ENCODE measurements at regions not wholly inside any gene's neighbourhood (a gene's known extent, or its start where the extent isn't known, plus 50 kb on each side); places are given as distances from the start of the nearest gene placed in this dataset.

DNA sequence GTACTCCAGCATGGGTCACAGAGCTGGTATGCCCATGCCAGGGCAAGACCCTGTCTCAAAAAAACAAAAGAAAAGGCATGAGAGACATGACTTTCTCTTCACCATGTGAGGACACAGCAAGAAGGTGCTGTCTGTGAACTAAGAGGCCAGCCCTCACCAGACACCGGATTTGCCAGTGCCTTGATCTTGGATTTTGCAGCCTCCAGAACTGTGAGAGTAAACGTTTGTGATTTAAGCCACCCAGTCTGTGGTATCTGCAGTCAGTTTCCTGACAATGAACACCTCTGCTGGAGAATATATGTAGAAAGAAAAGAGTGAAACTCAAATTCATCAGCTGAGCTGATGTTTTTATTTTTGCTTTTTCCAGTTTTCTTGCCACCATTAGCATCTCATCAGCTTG is 166.3 kb upstream of the RAB4A start:
- no peaks in the 10 kb centered on the region for H3K9me3 Mint-ChIP-seq
- H3K4me1 Mint-ChIP-seq, result no peaks in the 10 kb centered on the region
- DNase-seq (ENCODE audit: low spot score in 2 of 2) (no peak), ATAC-seq (ENCODE audit: low read depth) (no peak)
- no peak overlapping the region for H3K4me3 Mint-ChIP-seq
- H3K27ac Mint-ChIP-seq, result no peak overlapping the region
- H3K27me3 Mint-ChIP-seq, result peaks cover 17% of the 10 kb centered on the region
- no peaks in the 10 kb centered on the region for H3K36me3 Mint-ChIP-seq

GRCh38 chr1:229105109-229105508 is 165.8 kb upstream of the RAB4A start:
- Mint-ChIP-seq H3K36me3 (no peaks in the 10 kb centered on the region), H3K4me3 (no peak overlapping the region), H3K27me3 (peaks cover 17% of the 10 kb centered on the region), H3K27ac (no peak overlapping the region), H3K9me3 (no peaks in the 10 kb centered on the region), H3K4me1 (no peaks in the 10 kb centered on the region)
- DNase-seq (ENCODE audit: low spot score in 2 of 2) (no peak), ATAC-seq (ENCODE audit: low read depth) (no peak)

DNA sequence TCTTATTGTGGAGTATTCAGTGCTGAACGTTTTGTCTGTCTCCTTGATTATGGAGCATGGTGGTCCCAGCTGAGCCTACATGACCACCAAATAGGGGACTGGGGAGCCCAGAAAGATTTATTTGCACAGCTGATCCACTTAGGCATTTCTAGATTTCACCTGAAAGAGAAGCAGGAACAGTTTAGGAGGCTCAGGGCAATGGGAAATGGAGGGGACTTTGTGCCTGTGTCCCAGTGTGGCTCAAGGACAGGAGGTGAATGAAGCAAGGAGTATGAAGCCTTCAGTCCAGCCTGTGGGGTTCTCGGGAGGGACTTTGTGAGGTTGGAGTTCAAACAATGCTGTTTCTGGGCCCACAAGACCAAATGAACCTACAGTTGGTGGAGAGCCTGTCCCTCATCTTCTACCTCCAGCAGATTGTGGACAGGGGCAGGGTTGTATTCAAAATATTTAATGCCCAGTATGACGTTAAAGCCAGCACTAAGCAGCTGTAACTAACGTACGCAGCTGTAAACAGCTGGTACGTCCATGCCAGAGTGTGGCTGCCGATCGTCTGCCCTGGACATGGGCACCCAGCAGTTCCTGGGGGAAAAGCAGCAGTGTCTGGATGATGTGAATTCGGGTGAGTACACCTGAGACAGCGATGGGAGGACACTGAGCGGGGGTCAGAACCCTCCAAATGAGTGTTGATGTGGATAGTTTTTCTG is 164.9 kb upstream of the RAB4A start:
- Mint-ChIP-seq H3K36me3 (no peaks in the 10 kb centered on the region), H3K4me3 (no peak overlapping the region), H3K27ac (no peak overlapping the region), H3K9me3 (no peaks in the 10 kb centered on the region), H3K27me3 (peaks cover 16% of the 10 kb centered on the region), H3K4me1 (no peaks in the 10 kb centered on the region)
- DNase-seq (ENCODE audit: low spot score in 2 of 2) (no peak), ATAC-seq (ENCODE audit: low read depth) (no peak)

- Mint-ChIP-seq H3K27me3 (peaks cover 14% of the 10 kb centered on the region), H3K9me3 (no peaks in the 10 kb centered on the region), H3K4me3 (no peak overlapping the region), H3K27ac (no peak overlapping the region), H3K36me3 (no peaks in the 10 kb centered on the region), H3K4me1 (no peaks in the 10 kb centered on the region)
- DNase-seq (ENCODE audit: low spot score in 2 of 2) (no peak), ATAC-seq (ENCODE audit: low read depth) (no peak)
Measured at GRCh38 chr1:229106526-229107125, 164.3 kb upstream of the RAB4A start.

GRCh38 chr1:229107304-229107815 is 163.6 kb upstream of the RAB4A start:
- Mint-ChIP-seq H3K4me3 (no peak overlapping the region), H3K4me1 (no peaks in the 10 kb centered on the region), H3K36me3 (no peaks in the 10 kb centered on the region), H3K27ac (no peak overlapping the region), H3K27me3 (peaks cover 13% of the 10 kb centered on the region), H3K9me3 (no peaks in the 10 kb centered on the region)
- DNase-seq (ENCODE audit: low spot score in 2 of 2) (no peak), ATAC-seq (ENCODE audit: low read depth) (no peak)

DNA sequence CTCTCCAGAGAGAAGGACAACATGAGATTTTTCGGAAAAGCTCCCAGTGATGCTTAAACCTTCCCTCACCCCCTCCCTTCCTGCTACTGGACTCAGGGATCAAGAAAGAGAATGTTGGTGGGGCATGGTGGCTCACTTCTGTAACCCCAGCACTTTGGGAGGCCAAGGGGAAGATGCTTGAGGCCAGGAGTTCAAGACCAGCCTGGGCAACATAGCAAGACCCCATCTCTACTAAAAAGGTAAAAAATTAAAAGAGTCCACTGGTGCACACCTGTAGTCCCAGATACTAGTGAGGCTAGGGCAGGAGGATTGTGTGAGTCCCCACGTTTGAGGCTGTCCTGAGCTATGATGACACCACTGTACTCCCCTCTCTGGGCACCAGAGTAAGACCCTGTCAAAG is 162.9 kb upstream of the RAB4A start:
- ATAC-seq (ENCODE audit: low read depth), result no peak

DNA sequence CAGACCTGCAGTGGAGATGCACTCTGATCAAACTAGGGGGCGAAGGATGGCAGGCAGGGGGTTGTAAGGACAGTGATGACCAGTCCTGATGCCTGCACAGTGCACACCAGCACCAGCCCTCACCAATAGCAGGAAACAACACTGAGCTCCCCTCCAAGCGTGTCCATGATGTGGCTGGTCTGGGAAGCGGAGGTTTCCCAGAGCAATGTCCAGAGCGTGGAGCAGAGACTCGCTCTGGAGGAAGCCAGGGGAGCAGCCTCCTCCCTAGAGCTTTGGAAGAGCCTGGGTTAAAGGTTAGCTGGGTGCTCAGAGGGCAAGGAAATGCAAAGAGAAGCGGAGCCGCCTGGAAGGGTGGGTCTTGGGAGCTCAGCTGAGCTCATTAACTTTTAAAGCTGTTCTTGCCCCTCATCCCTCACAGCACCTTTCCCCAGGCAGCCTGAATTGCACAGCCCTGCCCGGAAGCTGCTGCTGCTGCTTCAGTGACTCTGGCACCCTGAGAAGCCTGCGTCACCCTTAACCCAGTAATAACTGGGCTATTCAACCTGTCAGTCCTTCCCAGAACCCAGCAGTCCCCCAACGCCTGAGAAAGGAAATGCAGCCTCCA is 162.2 kb upstream of the RAB4A start:
- ATAC-seq (ENCODE audit: low read depth), result no peak
- H3K27me3 Mint-ChIP-seq, result peaks cover 11% of the 10 kb centered on the region
- no peaks in the 10 kb centered on the region for H3K36me3 Mint-ChIP-seq
- no peaks in the 10 kb centered on the region for H3K4me1 Mint-ChIP-seq
- no peaks in the 10 kb centered on the region for H3K9me3 Mint-ChIP-seq
- no peak overlapping the region for H3K4me3 Mint-ChIP-seq
- DNase-seq (ENCODE audit: low spot score in 2 of 2), result no peak
- H3K27ac Mint-ChIP-seq, result no peak overlapping the region

More for the DNA sequence above, 162.9 kb upstream of the RAB4A start:
- H3K27ac Mint-ChIP-seq, result no peak overlapping the region
- no peaks in the 10 kb centered on the region for H3K9me3 Mint-ChIP-seq
- no peaks in the 10 kb centered on the region for H3K36me3 Mint-ChIP-seq
- no peaks in the 10 kb centered on the region for H3K4me1 Mint-ChIP-seq
- H3K4me3 Mint-ChIP-seq, result no peak overlapping the region
- DNase-seq (ENCODE audit: low spot score in 2 of 2), result no peak
- peaks cover 11% of the 10 kb centered on the region for H3K27me3 Mint-ChIP-seq

DNA sequence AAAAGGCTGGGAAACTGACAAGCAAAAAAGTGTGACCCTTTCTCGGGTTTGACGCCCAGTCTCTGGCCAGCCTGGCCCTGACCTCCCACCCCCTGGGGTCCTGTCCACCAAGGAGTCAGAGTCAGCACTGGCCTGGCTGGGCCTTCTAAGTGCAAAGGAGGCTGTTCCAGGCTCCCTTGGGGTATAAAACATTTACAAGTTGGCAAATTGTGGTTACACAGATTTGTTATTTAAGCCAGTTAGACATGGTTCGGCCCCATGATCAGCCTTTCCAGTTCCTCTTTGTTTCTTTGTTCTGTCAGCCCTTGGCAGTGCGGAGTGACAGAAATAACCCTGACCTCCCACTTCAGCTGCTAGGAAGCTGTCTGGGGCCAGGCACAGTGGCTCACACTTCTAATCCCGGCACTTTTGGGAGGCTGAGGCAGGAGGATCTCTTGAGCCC is 161.6 kb upstream of the RAB4A start:
- Mint-ChIP-seq H3K27ac (no peak overlapping the region), H3K9me3 (no peaks in the 10 kb centered on the region), H3K4me1 (no peaks in the 10 kb centered on the region), H3K36me3 (no peaks in the 10 kb centered on the region), H3K27me3 (peaks cover 14% of the 10 kb centered on the region), H3K4me3 (no peak overlapping the region)
- ATAC-seq (ENCODE audit: low read depth) (no peak), DNase-seq (ENCODE audit: low spot score in 2 of 2) (no peak)

DNA sequence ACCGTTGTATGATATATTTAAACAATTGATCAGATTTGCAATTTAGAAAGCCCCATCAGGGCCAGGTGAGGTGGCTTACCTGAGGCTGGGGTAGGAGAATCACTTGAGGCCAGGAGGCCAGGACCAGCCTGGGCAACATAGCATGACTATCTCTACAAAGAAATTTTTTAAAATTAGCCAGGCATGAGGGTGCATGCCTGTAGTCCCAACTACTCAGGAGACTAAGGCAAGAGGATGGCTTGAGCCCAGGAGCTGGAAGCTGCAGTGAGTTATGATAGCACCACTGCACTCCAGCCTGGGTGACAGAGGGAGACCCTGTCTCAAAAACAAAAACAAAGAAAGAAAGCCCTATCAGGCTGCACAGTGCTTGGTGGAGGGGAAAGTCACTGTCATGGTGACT is 159.9 kb upstream of the RAB4A start:
- H3K4me1 Mint-ChIP-seq, result no peaks in the 10 kb centered on the region
- H3K27ac Mint-ChIP-seq, result no peak overlapping the region
- DNase-seq (ENCODE audit: low spot score in 2 of 2) (no peak), ATAC-seq (ENCODE audit: low read depth) (no peak)
- H3K36me3 Mint-ChIP-seq, result no peaks in the 10 kb centered on the region
- no peak overlapping the region for H3K4me3 Mint-ChIP-seq
- peaks cover 12% of the 10 kb centered on the region for H3K27me3 Mint-ChIP-seq
- no peaks in the 10 kb centered on the region for H3K9me3 Mint-ChIP-seq

DNA sequence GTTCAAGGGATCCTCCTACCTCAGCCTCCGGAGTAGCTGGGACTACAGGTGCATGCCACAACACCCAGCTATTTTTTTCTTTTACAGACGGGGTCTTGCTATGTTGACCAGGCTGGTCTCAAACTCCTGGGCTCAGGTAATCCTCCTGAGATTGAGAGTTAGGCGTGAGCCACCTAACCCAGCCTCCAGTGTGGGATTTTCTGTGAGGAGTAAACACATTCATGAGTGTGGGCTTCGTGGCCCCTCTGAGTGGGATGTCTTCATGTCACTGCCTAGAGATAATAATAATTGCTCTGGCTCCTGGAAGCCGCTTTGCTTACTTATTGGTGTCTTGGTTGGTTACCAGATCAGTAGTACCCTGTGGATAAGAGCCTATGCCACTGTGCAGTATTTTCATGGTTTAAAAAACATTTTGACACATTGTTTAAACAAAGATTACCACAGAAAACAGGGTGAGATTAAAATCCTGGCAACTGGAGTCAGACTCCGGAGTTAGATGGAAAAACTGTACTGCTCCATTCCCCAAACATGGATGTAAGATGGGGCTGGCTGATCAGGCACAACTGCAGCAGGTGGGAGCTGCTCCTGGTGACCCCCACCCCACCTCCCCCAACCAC is 159.1 kb upstream of the RAB4A start:
- no peak overlapping the region for H3K27ac Mint-ChIP-seq
- no peaks in the 10 kb centered on the region for H3K9me3 Mint-ChIP-seq
- H3K4me1 Mint-ChIP-seq, result no peaks in the 10 kb centered on the region
- DNase-seq (ENCODE audit: low spot score in 2 of 2) (no peak), ATAC-seq (ENCODE audit: low read depth) (no peak)
- no peak overlapping the region for H3K4me3 Mint-ChIP-seq
- H3K36me3 Mint-ChIP-seq, result no peaks in the 10 kb centered on the region
- H3K27me3 Mint-ChIP-seq, result peaks cover 12% of the 10 kb centered on the region

- H3K4me1 Mint-ChIP-seq, result no peaks in the 10 kb centered on the region
- H3K36me3 Mint-ChIP-seq, result no peaks in the 10 kb centered on the region
- no peak for DNase-seq (ENCODE audit: low spot score in 2 of 2)
- no peak overlapping the region for H3K27ac Mint-ChIP-seq
- no peak for ATAC-seq (ENCODE audit: low read depth)
- H3K4me3 Mint-ChIP-seq, result no peak overlapping the region
- peaks cover 9% of the 10 kb centered on the region for H3K27me3 Mint-ChIP-seq
- no peaks in the 10 kb centered on the region for H3K9me3 Mint-ChIP-seq
Measured at GRCh38 chr1:229112832-229113548, 157.9 kb upstream of the RAB4A start.

- Mint-ChIP-seq H3K4me3 (no peak overlapping the region), H3K27me3 (peaks cover 7% of the 10 kb centered on the region), H3K36me3 (no peaks in the 10 kb centered on the region), H3K9me3 (peaks cover 2% of the 10 kb centered on the region), H3K4me1 (no peaks in the 10 kb centered on the region), H3K27ac (no peak overlapping the region)
- ATAC-seq (ENCODE audit: low read depth) (no peak), DNase-seq (ENCODE audit: low spot score in 2 of 2) (no peak)
Measured at GRCh38 chr1:229114315-229114714, 156.6 kb upstream of the RAB4A start.

DNA sequence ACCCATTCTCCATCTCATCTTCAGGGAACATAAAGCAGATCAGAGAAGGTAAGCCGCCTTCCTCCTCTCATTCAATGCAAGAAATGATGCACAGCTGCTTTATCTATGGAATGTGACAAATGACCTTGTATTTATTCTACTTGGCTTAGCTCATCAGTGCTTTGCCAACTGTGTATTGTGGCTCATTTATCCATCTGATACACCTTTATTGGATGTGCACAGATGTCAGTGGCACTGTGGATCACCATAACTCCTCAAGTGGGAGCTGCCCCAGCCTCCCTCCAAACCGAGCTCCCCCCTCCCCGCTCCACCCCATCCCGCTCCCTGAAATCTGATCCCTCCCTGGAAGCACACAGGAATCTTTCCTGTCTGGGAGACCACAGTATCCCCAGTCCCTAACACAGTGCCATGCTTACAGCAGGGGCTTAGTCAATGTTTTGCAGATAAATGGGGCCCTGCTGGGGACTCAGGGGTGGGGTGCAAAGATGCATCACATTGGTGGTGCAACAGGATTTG is 156.0 kb upstream of the RAB4A start:
- Mint-ChIP-seq H3K9me3 (peaks cover 5% of the 10 kb centered on the region), H3K4me3 (no peak overlapping the region), H3K27ac (no peak overlapping the region), H3K27me3 (peaks cover 9% of the 10 kb centered on the region), H3K4me1 (no peaks in the 10 kb centered on the region), H3K36me3 (peaks cover 2% of the 10 kb centered on the region)
- ATAC-seq (ENCODE audit: low read depth) (no peak), DNase-seq (ENCODE audit: low spot score in 2 of 2) (no peak)
